Astrocyte of the hippocampus (primary cell): ENCODE measurements at regions not wholly inside any gene's neighbourhood (a gene's known extent, or its start where the extent isn't known, plus 50 kb on each side); places are given as distances from the start of the nearest gene placed in this dataset.
A peak's percentile ranks its signal among the peaks of the same experiment; 100 is the strongest.

Experiments used
- DNase-seq: peaks from one replicate; pipeline ENCODE4 v3.0.0; 2011; ENCODE audit warnings: low read depth, low spot score

- DNase-seq: no peak
Observed at GRCh38 chr5:145246961-145247744, 588.0 kb downstream of the PRELID2 start.

- DNase-seq: no peak
Observed at GRCh38 chr5:145246379-145246778, 588.8 kb downstream of the PRELID2 start.

GRCh38 chr5:145245354-145245753 is 589.8 kb downstream of the PRELID2 start:
- DNase-seq: peak; percentile 11

GRCh38 chr5:145244788-145245187 is 590.4 kb downstream of the PRELID2 start:
- DNase-seq: no peak

GRCh38 chr5:145244251-145244650 is 590.9 kb downstream of the PRELID2 start:
- no peak for DNase-seq

- DNase-seq: peak; percentile 64
Observed at GRCh38 chr5:145243016-145243415, 592.1 kb downstream of the PRELID2 start.

- no peak for DNase-seq
Observed at GRCh38 chr5:145242551-145242950, 592.6 kb downstream of the PRELID2 start.

- DNase-seq: peak; percentile 67
Observed at GRCh38 chr5:145237843-145238242, 597.3 kb downstream of the PRELID2 start.

GRCh38 chr5:145236983-145237382 is 598.2 kb downstream of the PRELID2 start:
- DNase-seq: peak; percentile 8

GRCh38 chr5:145236127-145236526 is 599.0 kb downstream of the PRELID2 start:
- DNase-seq: no peak

GRCh38 chr5:145233461-145233860 is 601.7 kb downstream of the PRELID2 start:
- DNase-seq: no peak

GRCh38 chr5:145230781-145231180 is 604.4 kb downstream of the PRELID2 start:
- DNase-seq: no peak

GRCh38 chr5:145228564-145228963 is 606.6 kb downstream of the PRELID2 start:
- DNase-seq: no peak

- DNase-seq: no peak
Observed at GRCh38 chr5:145227881-145228280, 607.3 kb downstream of the PRELID2 start.

GRCh38 chr5:145226726-145227125 is 608.4 kb downstream of the PRELID2 start:
- no peak for DNase-seq

- no peak for DNase-seq
Observed at GRCh38 chr5:145225529-145225928, 609.6 kb downstream of the PRELID2 start.

GRCh38 chr5:145223582-145223981 is 611.6 kb downstream of the PRELID2 start:
- no peak for DNase-seq

GRCh38 chr5:145222622-145223021 is 612.5 kb downstream of the PRELID2 start:
- no peak for DNase-seq

- DNase-seq: no peak
Observed at GRCh38 chr5:145221416-145221815, 613.7 kb downstream of the PRELID2 start.

- DNase-seq: no peak
Observed at GRCh38 chr5:145220481-145220880, 614.7 kb downstream of the PRELID2 start.

- no peak for DNase-seq
Observed at GRCh38 chr5:145218982-145219381, 616.2 kb downstream of the PRELID2 start.

- DNase-seq: no peak
Observed at GRCh38 chr5:145218019-145218418, 617.1 kb downstream of the PRELID2 start.

- no peak for DNase-seq
Observed at GRCh38 chr5:145210020-145210419, 625.1 kb downstream of the PRELID2 start.

GRCh38 chr5:145205546-145205945 is 629.6 kb downstream of the PRELID2 start:
- DNase-seq: no peak
